ENCODE measurements at regions not wholly inside any gene's neighbourhood (a gene's known extent, or its start where the extent isn't known, plus 50 kb on each side); places are given as distances from the start of the nearest gene placed in this dataset.

DNA sequence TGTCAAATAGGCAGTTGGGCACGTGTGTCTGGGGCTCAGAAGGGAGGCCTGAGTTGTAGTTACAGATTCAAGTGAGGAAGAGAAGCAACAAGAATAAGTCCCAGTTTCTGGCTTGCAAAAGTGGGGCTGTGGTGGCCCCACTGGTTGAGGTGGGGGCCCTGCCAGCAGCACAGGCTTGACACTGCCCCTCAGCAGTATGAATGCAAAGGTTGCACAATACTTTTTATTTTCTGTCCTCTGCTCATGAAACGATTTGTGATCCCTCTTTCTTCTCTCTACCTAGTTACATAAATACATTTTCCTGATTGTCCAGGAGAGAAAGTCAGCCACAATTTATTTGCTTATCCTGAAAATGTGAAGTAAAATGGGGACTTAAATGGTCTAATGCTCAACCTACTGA, 577.8 kb downstream of the AACS start:
- DNase-seq (ENCODE audit: low read depth, low spot score): no peak
- intact Hi-C loops (cut with micrococcal nuclease): no loop called here
- no peak overlapping the region for H3K4me2 ChIP-seq (ENCODE audit: insufficient read depth, low read length)
- ChIA-PET CTCF (no interaction called here), POLR2A (no interaction called here)
- H3K9ac ChIP-seq (replicated peaks; ENCODE audit: extremely low read depth, insufficient read depth, low read length): no peak overlapping the region
- H3K4me1 ChIP-seq (ENCODE audit: control insufficient read depth, extremely low read depth, insufficient read depth, low read length): no peaks in the 10 kb centered on the region
- no peaks in the 10 kb centered on the region for H4K20me1 ChIP-seq (replicated peaks; ENCODE audit: control insufficient read depth, extremely low read depth, insufficient read depth, low read length)
- no peak overlapping the region for H2AFZ ChIP-seq (ENCODE audit: low read depth, low read length)
- no peaks in the 10 kb centered on the region for H3K9me1 ChIP-seq (replicated peaks; ENCODE audit: control insufficient read depth, extremely low read depth, insufficient read depth, low read length)
- H3K9me3 ChIP-seq (replicated peaks; ENCODE audit: control insufficient read depth, insufficient read depth, low read length): peaks cover 4% of the 10 kb centered on the region
- no peaks in the 10 kb centered on the region for H3K27me3 ChIP-seq (ENCODE audit: control insufficient read depth in 2 of 2, insufficient read depth in 2 of 2, low read length in 2 of 2)
- no peaks in the 10 kb centered on the region for H3K36me3 ChIP-seq (ENCODE audit: control insufficient read depth in 2 of 2, extremely low read depth in 1 of 2, insufficient read depth in 2 of 2, low read length in 2 of 2)
- TF ChIP-seq POLR2AphosphoS5 (IDR thresholded peaks at IDR 0.05; ENCODE audit: insufficient read depth, low read depth, low read length): no peak
- TF ChIP-seq CTCF (IDR thresholded peaks at IDR 0.05; ENCODE audit: extremely low read depth in 1 of 2, insufficient read depth in 1 of 2, low read depth in 1 of 2, low read length in 2 of 2): no peak
- TF ChIP-seq GATA2 (IDR thresholded peaks at IDR 0.05; ENCODE audit: insufficient read depth, insufficient read length, low read depth, low read length): no peak
- TF ChIP-seq MAX (IDR thresholded peaks at IDR 0.05; ENCODE audit: insufficient read depth, insufficient read length): no peak
- TF ChIP-seq JUN (IDR thresholded peaks at IDR 0.05; ENCODE audit: borderline replicate concordance, insufficient read depth, insufficient read length, low read depth): no peak
- no peak for TF ChIP-seq MYC (IDR thresholded peaks at IDR 0.05; ENCODE audit: low read depth, low read length)
- no peak for TF ChIP-seq EZH2 (IDR thresholded peaks at IDR 0.05; ENCODE audit: borderline replicate concordance, low read depth, low read length, severe bottlenecking)
- TF ChIP-seq FOS (IDR thresholded peaks at IDR 0.05; ENCODE audit: borderline replicate concordance, insufficient read depth, low read length): no peak
- dilution Hi-C loops (cut with MboI; ENCODE audit: extremely low pct_ligation_motif_present, low sequenced_read_pairs): no loop called here
- no peak overlapping the region for H3K4me3 ChIP-seq (replicated peaks in 1 of 3; ENCODE audit: insufficient read depth in 1 of 3, low read depth in 1 of 3, low read length in 3 of 3)
- no TSS peak for BruUV-seq (replicated peaks)
- H3K27ac ChIP-seq (ENCODE audit: insufficient read depth, low read depth, low read length): no peak overlapping the region
- no peaks in the 10 kb centered on the region for H3K79me2 ChIP-seq (ENCODE audit: control insufficient read depth, insufficient read depth, low read length)
- no peak for FAIRE-seq

All from endothelial cell of umbilical vein (primary cell).